HAP-1 (cell line): ENCODE measurements at regions not wholly inside any gene's neighbourhood (a gene's known extent, or its start where the extent isn't known, plus 50 kb on each side); places are given as distances from the start of the nearest gene placed in this dataset.
"Not testable (repeated sequence)": the region's sequence is repeated elsewhere in the genome, so short reads cannot be mapped to it uniquely, and the experiment has no call there.

Source experiments
- DNase-seq, 2 experiments: peaks; one replicate each; pipeline ENCODE4 v3.0.0-alpha.2; 2016 to 2020; ENCODE audit warnings: low spot score in 2 of 2
- H3K27me3 ChIP-seq: fragments of 250-450 bp; sonication (Bioruptor Pico); 2 replicates; pipeline ENCODE4 v1.5.1; 2020; ENCODE audit warnings: low read depth, mild to moderate bottlenecking, moderate library complexity
- H3K36me3 ChIP-seq: fragments of 250-450 bp; sonication (Bioruptor Pico); replicated peaks from 2 replicates; pipeline ENCODE4 v1.5.1; 2020; ENCODE audit warnings: mild to moderate bottlenecking
- H3K4me1 ChIP-seq: fragments of 250-450 bp; sonication (Bioruptor Pico); 2 replicates; pipeline ENCODE4 v1.5.1; 2020; ENCODE audit warnings: mild to moderate bottlenecking
- H3K4me3 ChIP-seq: fragments of 250-450 bp; sonication (Bioruptor Pico); 2 replicates; pipeline ENCODE4 v1.5.1; 2020; ENCODE audit warnings: mild to moderate bottlenecking, moderate library complexity
- H3K9me3 ChIP-seq: fragments of 250-450 bp; sonication (Bioruptor Pico); 2 replicates; pipeline ENCODE4 v1.5.1; 2020; ENCODE audit warnings: mild to moderate bottlenecking, moderate library complexity
- in situ Hi-C: fragments of 300-500 bp; cut with MboI; formaldehyde crosslinking; loops from 3 replicates; pipeline ENCODE4 v1.14.3; 2020; ENCODE audit warnings: low sequenced_read_pairs, inconsistent platforms, mixed read lengths

DNA sequence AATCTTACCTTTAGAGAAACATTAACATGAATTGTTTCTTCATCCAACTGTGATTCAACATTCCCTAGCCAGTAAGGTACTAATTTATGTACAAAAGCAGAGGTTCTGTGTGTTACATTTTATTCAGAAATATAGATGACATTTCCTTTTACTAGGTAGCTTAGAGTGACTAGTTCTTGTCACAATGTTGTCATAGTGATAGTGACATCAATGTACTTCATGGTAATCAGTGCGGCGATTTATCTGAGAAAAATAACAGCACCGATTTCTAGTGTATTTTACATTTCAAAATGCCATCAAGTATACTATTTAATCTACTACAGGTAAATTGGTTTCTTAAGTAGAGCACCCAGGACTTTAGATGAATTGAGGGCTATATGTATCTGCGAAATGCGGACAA, 72.1 kb upstream of the DGKB start:
- no peak for DNase-seq
- H3K4me3 ChIP-seq: no peak overlapping the region
- in situ Hi-C loops: no loop called here
- H3K4me1 ChIP-seq: no peaks in the 10 kb centered on the region
- H3K9me3 ChIP-seq: no peaks in the 10 kb centered on the region
- no peaks in the 10 kb centered on the region for H3K36me3 ChIP-seq
- no peaks in the 10 kb centered on the region for H3K27me3 ChIP-seq

DNA sequence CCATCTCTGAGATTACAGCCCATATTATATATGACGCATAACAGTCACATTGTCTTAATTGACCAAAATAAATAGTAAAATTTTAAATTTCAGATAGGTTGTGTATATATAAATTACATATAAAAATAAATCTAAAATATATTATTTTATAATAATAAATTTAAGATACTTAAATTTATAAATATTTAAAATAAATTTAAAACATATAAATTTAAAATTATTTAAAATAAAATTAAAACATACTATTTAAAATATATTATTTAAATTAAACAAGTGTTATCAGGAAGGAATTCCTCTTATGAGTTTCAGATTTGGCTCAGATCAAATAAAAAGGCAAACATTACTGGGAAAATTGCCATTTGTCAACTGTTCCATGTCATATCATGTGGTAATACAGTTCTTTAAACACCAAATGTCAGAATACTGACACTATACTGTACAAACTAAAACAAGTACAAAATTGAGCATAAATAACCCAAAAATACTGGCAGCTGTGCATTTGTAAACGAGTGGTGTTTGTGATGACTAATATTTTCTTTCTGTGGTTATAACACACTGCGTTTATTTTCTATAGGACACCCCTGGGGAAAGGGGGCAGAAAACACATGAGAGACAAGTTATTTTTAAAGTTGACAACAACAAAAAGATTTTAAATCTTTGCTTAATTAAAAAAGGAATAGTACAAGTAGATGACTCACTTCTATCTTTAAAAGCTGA, 71.3 kb upstream of the DGKB start:
- H3K27me3 ChIP-seq: no peaks in the 10 kb centered on the region
- no peaks in the 10 kb centered on the region for H3K4me1 ChIP-seq
- in situ Hi-C loops: no loop called here
- no peaks in the 10 kb centered on the region for H3K36me3 ChIP-seq
- H3K9me3 ChIP-seq: no peaks in the 10 kb centered on the region
- no peak overlapping the region for H3K4me3 ChIP-seq
- no peak for DNase-seq

DNA sequence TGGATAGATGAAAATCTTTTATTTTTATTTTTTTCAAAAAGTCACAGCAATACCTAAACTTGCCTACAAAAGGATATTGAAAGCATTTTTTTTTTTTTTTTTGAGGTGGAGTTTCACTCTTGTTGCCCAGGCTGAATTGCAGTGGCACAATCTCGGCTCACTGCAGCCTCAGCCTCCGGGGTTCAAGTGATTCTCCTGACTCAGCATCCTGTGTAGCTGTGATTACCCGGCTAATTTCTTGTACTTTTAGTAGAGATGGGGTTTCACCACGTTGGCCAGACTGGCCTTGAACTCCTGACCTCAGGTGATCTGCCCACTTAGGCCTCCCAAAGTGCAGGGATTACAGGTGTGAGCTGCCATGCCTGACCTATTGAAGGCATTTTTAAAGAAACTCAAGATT, 69.1 kb upstream of the DGKB start:
- DNase-seq, H3K4me3 ChIP-seq, H3K4me1 ChIP-seq, H3K27me3 ChIP-seq, H3K36me3 ChIP-seq, in situ Hi-C loops, H3K9me3 ChIP-seq: not testable (repeated sequence)

DNA sequence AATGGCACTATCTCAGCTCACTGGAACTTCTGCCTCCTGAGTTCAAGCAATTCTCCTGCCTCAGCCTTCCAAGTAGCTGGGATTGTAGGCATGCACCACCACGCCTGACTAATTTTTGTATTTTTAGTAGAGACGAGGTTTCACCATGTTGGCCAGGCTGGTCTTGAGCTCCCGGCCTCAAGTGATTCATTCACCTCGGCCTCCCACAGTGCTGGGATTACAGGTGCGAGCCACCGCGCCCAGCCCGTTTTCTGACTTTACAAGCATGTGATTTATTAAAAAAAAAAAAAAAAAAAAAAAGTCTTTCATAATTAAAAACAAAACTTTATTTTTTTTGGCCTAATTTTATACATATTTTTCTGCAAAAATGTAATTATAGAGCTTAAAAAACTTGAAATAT, 64.8 kb upstream of the DGKB start:
- H3K9me3 ChIP-seq, H3K36me3 ChIP-seq, H3K27me3 ChIP-seq, H3K4me1 ChIP-seq, in situ Hi-C loops, H3K4me3 ChIP-seq, DNase-seq: not testable (repeated sequence)

DNA sequence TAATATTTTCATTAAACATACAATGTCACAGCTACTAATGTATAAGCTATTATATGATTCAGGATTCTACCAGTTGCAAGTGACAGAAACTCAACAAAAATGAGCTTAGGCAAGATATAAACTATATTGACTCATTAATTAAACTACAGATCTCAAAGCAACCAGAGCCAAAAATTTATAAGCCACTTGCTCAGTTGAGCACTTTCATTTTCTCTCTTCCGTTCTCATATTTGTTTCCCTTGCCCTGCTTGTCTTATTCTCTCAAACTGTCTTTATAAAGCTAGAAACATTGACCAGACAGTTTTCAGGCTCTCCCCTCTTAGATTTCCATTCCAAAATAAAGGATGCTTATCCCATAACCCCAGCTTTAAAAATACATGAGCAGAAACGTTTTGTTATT, 60.2 kb upstream of the DGKB start:
- Histone ChIP-seq H3K36me3 (no peaks in the 10 kb centered on the region), H3K27me3 (no peaks in the 10 kb centered on the region), H3K4me1 (no peaks in the 10 kb centered on the region), H3K9me3 (no peaks in the 10 kb centered on the region), H3K4me3 (no peak overlapping the region)
- no peak for DNase-seq
- in situ Hi-C loops: no loop called here

DNA sequence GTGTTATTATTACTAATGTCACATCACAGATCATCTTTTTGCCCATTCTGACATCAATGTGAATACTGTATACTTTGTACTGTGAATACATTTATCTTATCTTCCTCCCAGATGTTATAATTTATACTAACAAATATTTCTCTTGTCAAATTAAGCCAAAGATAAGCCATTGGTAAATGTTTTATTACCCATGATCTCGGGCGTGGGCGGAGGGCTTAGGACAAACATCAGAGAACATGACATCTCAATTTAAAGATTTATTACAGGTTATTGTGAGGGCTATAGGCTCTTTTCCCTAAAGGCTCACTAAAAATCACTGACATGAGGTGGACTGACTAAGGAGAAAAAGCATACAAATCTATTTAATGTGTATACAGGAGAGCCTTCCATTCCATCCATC, 58.2 kb upstream of the DGKB start:
- H3K4me1 ChIP-seq: no peaks in the 10 kb centered on the region
- no peaks in the 10 kb centered on the region; the same call in 1 of the 2 replicates for H3K27me3 ChIP-seq
- in situ Hi-C loops: no loop called here
- no peak overlapping the region for H3K4me3 ChIP-seq
- no peaks in the 10 kb centered on the region for H3K9me3 ChIP-seq
- H3K36me3 ChIP-seq: no peaks in the 10 kb centered on the region
- DNase-seq: no peak

DNA sequence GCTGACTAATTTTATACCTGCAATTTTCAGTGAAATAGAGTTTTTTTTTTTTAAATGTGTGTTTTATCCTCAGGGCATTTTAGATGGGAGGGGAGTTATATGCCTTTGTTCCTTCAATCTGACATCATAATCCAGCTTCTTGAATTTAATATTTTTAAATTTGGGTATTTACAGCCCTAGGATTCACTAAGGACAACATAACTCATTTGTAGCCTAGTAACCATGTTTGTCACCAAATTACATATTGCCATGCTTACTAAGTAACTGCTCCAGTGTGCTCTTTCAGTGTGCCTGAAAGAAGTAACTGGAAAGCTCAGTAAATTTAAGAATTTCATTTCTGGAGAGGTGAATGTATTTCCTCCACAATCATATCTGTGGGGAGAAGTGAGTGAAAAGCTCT, 56.8 kb upstream of the DGKB start:
- no peaks in the 10 kb centered on the region for H3K9me3 ChIP-seq
- in situ Hi-C loops: no loop called here

DNA sequence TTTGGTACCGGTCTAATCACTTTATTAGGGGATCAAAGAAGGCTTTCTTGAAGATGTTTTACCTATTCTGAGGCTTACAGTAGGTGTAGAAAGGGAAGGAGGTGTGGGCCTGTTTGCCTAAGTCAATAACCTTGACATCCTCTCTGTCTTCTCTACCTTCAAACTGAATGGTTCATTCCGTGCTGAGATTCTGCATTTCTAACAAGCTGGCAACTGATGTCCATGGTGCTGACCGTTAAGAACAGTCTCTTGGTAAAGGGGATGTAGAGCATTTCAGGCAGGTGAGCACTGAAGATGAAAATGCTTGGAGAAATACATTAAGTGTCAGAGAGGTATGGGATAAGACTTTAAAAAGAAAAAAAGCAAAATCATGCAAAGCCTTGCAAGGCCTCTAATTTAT, 51.5 kb upstream of the DGKB start:
- Histone ChIP-seq H3K4me1 (no peaks in the 10 kb centered on the region), H3K9me3 (no peaks in the 10 kb centered on the region), H3K27me3 (no peaks in the 10 kb centered on the region; the same call in 1 of the 2 replicates), H3K36me3 (no peaks in the 10 kb centered on the region), H3K4me3 (no peak overlapping the region)
- in situ Hi-C loops: no loop called here
- DNase-seq: no peak

More for the DNA sequence above, 56.8 kb upstream of the DGKB start:
- DNase-seq: no peak
- H3K36me3 ChIP-seq: no peaks in the 10 kb centered on the region
- no peaks in the 10 kb centered on the region; the same call in 1 of the 2 replicates for H3K27me3 ChIP-seq
- H3K4me3 ChIP-seq: no peak overlapping the region
- no peaks in the 10 kb centered on the region for H3K4me1 ChIP-seq
